ENCODE measurements at regions not wholly inside any gene's neighbourhood (a gene's known extent, or its start where the extent isn't known, plus 50 kb on each side); places are given as distances from the start of the nearest gene placed in this dataset.

- ChIA-PET POLR2A (no interaction called here), CTCF (interaction anchor here (0.8 to 1.3 kb wide), 14 partner anchors 8 to 935 kb away, joined by 3 to 18 read pairs (median 4); no protein-coding TSS in a partner anchor)
- DNase-seq (ENCODE audit: low read depth, low spot score), result peak; percentile 33
- Histone ChIP-seq H3K4me1 (ENCODE audit: control insufficient read depth, extremely low read depth, insufficient read depth, low read length) (no peaks in the 10 kb centered on the region), H3K36me3 (ENCODE audit: control insufficient read depth in 2 of 2, extremely low read depth in 1 of 2, insufficient read depth in 2 of 2, low read length in 2 of 2) (no peaks in the 10 kb centered on the region), H4K20me1 (replicated peaks; ENCODE audit: control insufficient read depth, extremely low read depth, insufficient read depth, low read length) (no peaks in the 10 kb centered on the region), H3K9me1 (replicated peaks; ENCODE audit: control insufficient read depth, extremely low read depth, insufficient read depth, low read length) (no peaks in the 10 kb centered on the region), H3K79me2 (ENCODE audit: control insufficient read depth, insufficient read depth, low read length) (no peaks in the 10 kb centered on the region), H3K27me3 (ENCODE audit: control insufficient read depth in 2 of 2, insufficient read depth in 2 of 2, low read length in 2 of 2) (no peaks in the 10 kb centered on the region), H3K4me3 (replicated peaks in 1 of 3; ENCODE audit: insufficient read depth in 1 of 3, low read depth in 1 of 3, low read length in 3 of 3) (no peak overlapping the region), H3K27ac (ENCODE audit: insufficient read depth, low read depth, low read length) (no peak overlapping the region), H3K4me2 (ENCODE audit: insufficient read depth, low read length) (no peak overlapping the region), H3K9me3 (replicated peaks; ENCODE audit: control insufficient read depth, insufficient read depth, low read length) (no peaks in the 10 kb centered on the region), H3K9ac (replicated peaks; ENCODE audit: extremely low read depth, insufficient read depth, low read length) (no peak overlapping the region), H2AFZ (ENCODE audit: low read depth, low read length) (no peak overlapping the region)
- BruUV-seq (replicated peaks), result no TSS peak
- intact Hi-C loops (cut with micrococcal nuclease), result loop anchor here (1.0 kb wide), 3 partner anchors 687 to 908 kb away; no protein-coding TSS in a partner anchor
- TF ChIP-seq FOS (IDR thresholded peaks at IDR 0.05; ENCODE audit: borderline replicate concordance, insufficient read depth, low read length), result no peak
- TF ChIP-seq CTCF (IDR thresholded peaks at IDR 0.05; ENCODE audit: extremely low read depth in 1 of 2, insufficient read depth in 1 of 2, low read depth in 1 of 2, low read length in 2 of 2), result peak in 1 of 2 donors; percentile 8
- peak; percentile 68 for FAIRE-seq
- dilution Hi-C loops (cut with MboI; ENCODE audit: extremely low pct_ligation_motif_present, low sequenced_read_pairs), result no loop called here
Observed at GRCh38 chr2:155310589-155310988, 612.1 kb downstream of the KCNJ3 start.

- Histone ChIP-seq H3K4me2 (ENCODE audit: insufficient read depth, low read length) (no peak overlapping the region), H4K20me1 (replicated peaks; ENCODE audit: control insufficient read depth, extremely low read depth, insufficient read depth, low read length) (no peaks in the 10 kb centered on the region), H3K4me1 (ENCODE audit: control insufficient read depth, extremely low read depth, insufficient read depth, low read length) (no peaks in the 10 kb centered on the region), H3K27me3 (ENCODE audit: control insufficient read depth in 2 of 2, insufficient read depth in 2 of 2, low read length in 2 of 2) (no peaks in the 10 kb centered on the region), H3K27ac (ENCODE audit: insufficient read depth, low read depth, low read length) (no peak overlapping the region), H3K79me2 (ENCODE audit: control insufficient read depth, insufficient read depth, low read length) (no peaks in the 10 kb centered on the region), H3K9me3 (replicated peaks; ENCODE audit: control insufficient read depth, insufficient read depth, low read length) (no peaks in the 10 kb centered on the region), H3K36me3 (ENCODE audit: control insufficient read depth in 2 of 2, extremely low read depth in 1 of 2, insufficient read depth in 2 of 2, low read length in 2 of 2) (no peaks in the 10 kb centered on the region), H3K9ac (replicated peaks; ENCODE audit: extremely low read depth, insufficient read depth, low read length) (no peak overlapping the region), H3K4me3 (replicated peaks in 1 of 3; ENCODE audit: insufficient read depth in 1 of 3, low read depth in 1 of 3, low read length in 3 of 3) (no peak overlapping the region), H2AFZ (ENCODE audit: low read depth, low read length) (no peak overlapping the region), H3K9me1 (replicated peaks; ENCODE audit: control insufficient read depth, extremely low read depth, insufficient read depth, low read length) (no peaks in the 10 kb centered on the region)
- TF ChIP-seq FOS (IDR thresholded peaks at IDR 0.05; ENCODE audit: borderline replicate concordance, insufficient read depth, low read length) (no peak), MAX (IDR thresholded peaks at IDR 0.05; ENCODE audit: insufficient read depth, insufficient read length) (no peak), GATA2 (IDR thresholded peaks at IDR 0.05; ENCODE audit: insufficient read depth, insufficient read length, low read depth, low read length) (no peak), CTCF (IDR thresholded peaks at IDR 0.05; ENCODE audit: extremely low read depth in 1 of 2, insufficient read depth in 1 of 2, low read depth in 1 of 2, low read length in 2 of 2) (no peak), EZH2 (IDR thresholded peaks at IDR 0.05; ENCODE audit: borderline replicate concordance, low read depth, low read length, severe bottlenecking) (no peak), JUN (IDR thresholded peaks at IDR 0.05; ENCODE audit: borderline replicate concordance, insufficient read depth, insufficient read length, low read depth) (no peak), POLR2AphosphoS5 (IDR thresholded peaks at IDR 0.05; ENCODE audit: insufficient read depth, low read depth, low read length) (no peak)
- intact Hi-C loops (cut with micrococcal nuclease), result no loop called here
- dilution Hi-C loops (cut with MboI; ENCODE audit: extremely low pct_ligation_motif_present, low sequenced_read_pairs), result no loop called here
- CTCF ChIA-PET, result no interaction called here
- no peak for DNase-seq (ENCODE audit: low read depth, low spot score)
- no TSS peak for BruUV-seq (replicated peaks)
- no peak for FAIRE-seq
- POLR2A ChIA-PET, result no interaction called here
Observed at GRCh38 chr2:155309483-155309882, 611.0 kb downstream of the KCNJ3 start.
